Mammary epithelial cell (primary cell): ENCODE measurements at regions not wholly inside any gene's neighbourhood (a gene's known extent, or its start where the extent isn't known, plus 50 kb on each side); places are given as distances from the start of the nearest gene placed in this dataset.

Experiments
- CTCF ChIP-seq, 2 donors: IDR thresholded peaks in 1 of 2; conservative IDR thresholded peaks in 1 of 2; 2 replicates each; pipeline ENCODE4 v1.5.1; 2011 to 2012; ENCODE audit warnings: inconsistent platforms in 2 of 2, low read length in 2 of 2, mild to moderate bottlenecking in 2 of 2, control low read depth in 1 of 2, low read depth in 1 of 2; ENCODE audit not compliant: insufficient read depth in 1 of 2; ENCODE audit errors: extremely low read depth in 1 of 2
- EZH2 ChIP-seq: IDR thresholded peaks from 2 replicates; pipeline ENCODE4 v1.6.1; 2012; ENCODE audit warnings: low read length, inconsistent platforms, borderline replicate concordance

GRCh38 chr10:131531265-131532190 lies 220.0 kb upstream of the TCERG1L start:
- no peak for TF ChIP-seq CTCF (conservative IDR thresholded peaks at IDR 0.05 in 1 of 2, IDR thresholded peaks at IDR 0.05 in 1 of 2; ENCODE audit: extremely low read depth in 1 of 2, insufficient read depth in 1 of 2, low read depth in 1 of 2, low read length in 2 of 2)
- no peak for TF ChIP-seq EZH2
